OCI-LY3 (cell line): ENCODE measurements at regions not wholly inside any gene's neighbourhood (a gene's known extent, or its start where the extent isn't known, plus 50 kb on each side); places are given as distances from the start of the nearest gene placed in this dataset.

Source experiments
- CTCF ChIP-seq: fragments of 200-600, 300-600 bp; sonication (generic); IDR thresholded peaks from 2 replicates; pipeline ENCODE4 v1.5.1; 2014; ENCODE audit warnings: antibody characterized with exemption, low read length, low read depth
- EZH2phosphoT487 ChIP-seq: fragments of 200-600 bp; shearing (Covaris generic); IDR thresholded peaks from 2 replicates; pipeline ENCODE4 v1.6.1; 2018; ENCODE audit warnings: antibody characterized with exemption, mixed run types, low read depth

DNA sequence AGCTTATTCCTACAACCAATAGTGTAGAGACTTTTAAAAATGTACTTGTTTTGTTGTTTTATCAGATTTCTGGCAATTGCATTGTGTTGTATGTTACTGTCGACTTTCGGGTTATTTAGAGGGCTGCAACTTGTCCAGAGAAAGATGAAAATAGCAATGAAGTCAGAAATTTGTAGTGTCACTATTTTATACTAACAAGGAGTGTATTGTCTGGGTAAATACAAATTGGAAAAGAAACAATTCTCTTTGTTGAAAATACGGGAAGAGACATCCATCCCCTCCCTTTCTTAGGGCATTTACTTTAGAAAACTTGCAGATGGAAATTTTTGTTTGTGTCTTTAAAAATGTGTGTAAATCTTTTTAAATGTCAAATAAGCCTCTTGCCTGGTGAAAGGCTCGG, 792.0 kb downstream of the PCDH18 start:
- TF ChIP-seq CTCF (no peak), EZH2phosphoT487 (no peak)
